ENCODE measurements at regions not wholly inside any gene's neighbourhood (a gene's known extent, or its start where the extent isn't known, plus 50 kb on each side); places are given as distances from the start of the nearest gene placed in this dataset.

GRCh38 chr1:177480741-177481305 lies 310.1 kb downstream of the BRINP2 start:
- TF ChIP-seq CTCF (IDR thresholded peaks at IDR 0.05; ENCODE audit: insufficient read depth, low read length, poor library complexity, severe bottlenecking): no peak
- TF ChIP-seq EZH2phosphoT487 (conservative IDR thresholded peaks at IDR 0.05; ENCODE audit: low read length): no peak

All from SU-DHL-6 (cell line).